Lower lobe of right lung (tissue), 2 donors: ENCODE measurements at regions not wholly inside any gene's neighbourhood (a gene's known extent, or its start where the extent isn't known, plus 50 kb on each side); places are given as distances from the start of the nearest gene placed in this dataset.

Source experiments
- ATAC-seq, 2 donors: fragments of 200-7000 bp; cut with Tn5 transposase; one replicate each; pipeline ENCODE4 v1.9.1; 2020 to 2022; ENCODE audit warnings: mild to moderate bottlenecking in 2 of 2, moderate library complexity in 2 of 2
- DNase-seq: peaks from one replicate; pipeline ENCODE4 v3.0.0-alpha.2; 2020
- H3K27ac ChIP-seq: fragments of 200-600 bp; one replicate; pipeline ENCODE4 v1.8.0; 2022
- H3K27me3 ChIP-seq: fragments of 200-600 bp; one replicate; pipeline ENCODE4 v1.8.0; 2022; ENCODE audit warnings: low read depth
- H3K36me3 ChIP-seq: fragments of 200-600 bp; one replicate; pipeline ENCODE4 v1.8.0; 2022; ENCODE audit warnings: mild to moderate bottlenecking
- H3K4me1 ChIP-seq: fragments of 200-600 bp; one replicate; pipeline ENCODE4 v1.8.0; 2022
- H3K4me3 ChIP-seq: fragments of 200-600 bp; one replicate; pipeline ENCODE4 v1.8.0; 2022; ENCODE audit warnings: mild to moderate bottlenecking
- H3K9me3 ChIP-seq: fragments of 200-600 bp; one replicate; pipeline ENCODE4 v1.8.0; 2022
- CTCF ChIP-seq: fragments of 200-600 bp; IDR thresholded peaks from one replicate; pipeline ENCODE4 v1.8.0; 2022; ENCODE audit warnings: antibody characterized with exemption, mild to moderate bottlenecking
- intact Hi-C: fragments of 100-400 bp; cut with DNase I; formaldehyde crosslinking; loops from one replicate; pipeline ENCODE4 v1.11.0; 2022
- donor health status: DM: no; HTN: yes; CAD: no; lungs with severe emphysema.

- Histone ChIP-seq H3K4me1 (peaks cover 13% of the 10 kb centered on the region), H3K27ac (no peak overlapping the region), H3K9me3 (no peaks in the 10 kb centered on the region), H3K36me3 (no peaks in the 10 kb centered on the region), H3K27me3 (no peaks in the 10 kb centered on the region), H3K4me3 (no peak overlapping the region)
- DNase-seq: no peak
- no peak for ATAC-seq
- no peak for TF ChIP-seq CTCF
- intact Hi-C loops: no loop called here
Observed at GRCh38 chr7:17548014-17548653, 249.7 kb downstream of the AHR start.

GRCh38 chr7:17549406-17549805 lies 251.0 kb downstream of the AHR start:
- TF ChIP-seq CTCF: no peak
- Histone ChIP-seq H3K36me3 (no peaks in the 10 kb centered on the region), H3K4me1 (peaks cover 13% of the 10 kb centered on the region), H3K4me3 (no peak overlapping the region), H3K9me3 (no peaks in the 10 kb centered on the region), H3K27me3 (no peaks in the 10 kb centered on the region), H3K27ac (no peak overlapping the region)
- no peak for DNase-seq
- intact Hi-C loops: no loop called here
- no peak for ATAC-seq

GRCh38 chr7:17552373-17552772 lies 253.9 kb downstream of the AHR start:
- H3K9me3 ChIP-seq: no peaks in the 10 kb centered on the region
- no peak for TF ChIP-seq CTCF
- no peak overlapping the region for H3K27ac ChIP-seq
- no peak overlapping the region for H3K4me3 ChIP-seq
- ATAC-seq (peak in 1 of 2 donors; percentile 29), DNase-seq (no peak)
- H3K27me3 ChIP-seq: no peaks in the 10 kb centered on the region
- intact Hi-C loops: loop anchor here (10.0 kb wide), 1 partner anchor 568 kb away; no protein-coding TSS in a partner anchor
- H3K36me3 ChIP-seq: no peaks in the 10 kb centered on the region
- H3K4me1 ChIP-seq: peaks cover 4% of the 10 kb centered on the region

GRCh38 chr7:17552952-17553351 lies 254.5 kb downstream of the AHR start:
- H3K27ac ChIP-seq: no peak overlapping the region
- intact Hi-C loops: loop anchor here (10.0 kb wide), 1 partner anchor 568 kb away; no protein-coding TSS in a partner anchor
- H3K27me3 ChIP-seq: no peaks in the 10 kb centered on the region
- H3K4me1 ChIP-seq: peaks cover 6% of the 10 kb centered on the region
- TF ChIP-seq CTCF: no peak
- no peak for ATAC-seq
- no peak overlapping the region for H3K4me3 ChIP-seq
- H3K9me3 ChIP-seq: no peaks in the 10 kb centered on the region
- H3K36me3 ChIP-seq: no peaks in the 10 kb centered on the region
- DNase-seq: no peak

GRCh38 chr7:17554341-17555015 lies 256.0 kb downstream of the AHR start:
- Histone ChIP-seq H3K36me3 (no peaks in the 10 kb centered on the region), H3K4me3 (no peak overlapping the region), H3K27me3 (no peaks in the 10 kb centered on the region), H3K4me1 (peaks cover 9% of the 10 kb centered on the region), H3K9me3 (no peaks in the 10 kb centered on the region), H3K27ac (no peak overlapping the region)
- intact Hi-C loops: loop anchor here (10.0 kb wide), 1 partner anchor 570 kb away; no protein-coding TSS in a partner anchor
- ATAC-seq (no peak), DNase-seq (no peak)
- TF ChIP-seq CTCF: no peak
